ENCODE measurements at regions not wholly inside any gene's neighbourhood (a gene's known extent, or its start where the extent isn't known, plus 50 kb on each side); places are given as distances from the start of the nearest gene placed in this dataset.

- TF ChIP-seq CTCF (IDR thresholded peaks at IDR 0.05 in 4 of 5, conservative IDR thresholded peaks at IDR 0.05 in 1 of 5) (no peak), POLR2A (IDR thresholded peaks at IDR 0.05) (no peak)
Observed at GRCh38 chr7:68964060-68964459, 634.2 kb upstream of the AUTS2 start.

Measured in gastrocnemius medialis (tissue), 4 donors.